Astrocyte (in vitro differentiated cells and primary cell): ENCODE measurements at regions not wholly inside any gene's neighbourhood (a gene's known extent, or its start where the extent isn't known, plus 50 kb on each side); places are given as distances from the start of the nearest gene placed in this dataset.

Experiments
- DNase-seq: peaks from one replicate; pipeline ENCODE4 v3.0.0-alpha.2; 2010; ENCODE audit warnings: low read depth
- FAIRE-seq: peaks from 2 replicates; lab custom pipeline; 2011; peaks lifted over from hg19 to GRCh38; lab: Jason Lieb, UNC
- H2AFZ ChIP-seq: 2 replicates; pipeline ENCODE4 v1.6.0; 2012; ENCODE audit warnings: low read depth, low read length, inconsistent platforms
- H3K27ac ChIP-seq: 2 replicates; pipeline ENCODE4 v1.5.1; 2011; ENCODE audit warnings: low read depth, low read length, inconsistent platforms
- H3K27me3 ChIP-seq: 2 replicates; pipeline ENCODE4 v1.6.0; 2011; ENCODE audit warnings: low read length, inconsistent platforms; ENCODE audit not compliant: insufficient read depth
- H3K36me3 ChIP-seq: 2 replicates; pipeline ENCODE4 v1.5.1; 2011; ENCODE audit warnings: low read length, inconsistent platforms; ENCODE audit not compliant: insufficient read depth
- H3K4me1 ChIP-seq: 2 replicates; pipeline ENCODE4 v1.5.1; 2011; ENCODE audit warnings: low read length, inconsistent platforms; ENCODE audit not compliant: insufficient read depth
- H3K4me2 ChIP-seq: 2 replicates; pipeline ENCODE4 v1.6.0; 2012; ENCODE audit warnings: low read length, inconsistent platforms
- H3K4me3 ChIP-seq: 2 replicates; pipeline ENCODE4 v1.5.1; 2011; ENCODE audit warnings: low read depth, mild to moderate bottlenecking, low read length, inconsistent platforms; ENCODE audit not compliant: insufficient read depth
- H3K79me2 ChIP-seq: 2 replicates; pipeline ENCODE4 v1.6.0; 2012; ENCODE audit warnings: mild to moderate bottlenecking, low read length, inconsistent platforms; ENCODE audit not compliant: insufficient read depth
- H3K9ac ChIP-seq: 2 replicates; pipeline ENCODE4 v1.6.0; 2012; ENCODE audit warnings: mild to moderate bottlenecking, low read length, inconsistent platforms
- H3K9me3 ChIP-seq: 2 replicates; pipeline ENCODE4 v1.5.1; 2012; ENCODE audit warnings: low read depth, mild to moderate bottlenecking, low read length, inconsistent platforms; ENCODE audit not compliant: insufficient read depth
- H4K20me1 ChIP-seq: 2 replicates; pipeline ENCODE4 v1.6.0; 2012; ENCODE audit warnings: low read length, inconsistent platforms; ENCODE audit not compliant: insufficient read depth
- H3K27ac Mint-ChIP-seq: one replicate; pipeline ENCODE4 v1.8.0; 2021; ENCODE audit warnings: mild to moderate bottlenecking, mixed read lengths; ENCODE audit not compliant: unreplicated experiment
- H3K27me3 Mint-ChIP-seq: one replicate; pipeline ENCODE4 v1.8.0; 2021; ENCODE audit warnings: low read depth, mixed read lengths; ENCODE audit not compliant: unreplicated experiment
- H3K36me3 Mint-ChIP-seq: one replicate; pipeline ENCODE4 v1.8.0; 2021; ENCODE audit warnings: low read depth, mixed read lengths; ENCODE audit not compliant: unreplicated experiment
- H3K4me1 Mint-ChIP-seq: one replicate; pipeline ENCODE4 v1.8.0; 2021; ENCODE audit warnings: low read depth, mixed read lengths; ENCODE audit not compliant: unreplicated experiment
- H3K4me3 Mint-ChIP-seq: one replicate; pipeline ENCODE4 v1.8.0; 2021; ENCODE audit warnings: mild to moderate bottlenecking, moderate library complexity, mixed read lengths; ENCODE audit not compliant: unreplicated experiment
- H3K9me3 Mint-ChIP-seq: one replicate; pipeline ENCODE4 v1.8.0; 2021; ENCODE audit warnings: mild to moderate bottlenecking, mixed read lengths; ENCODE audit not compliant: unreplicated experiment
- EZH2 ChIP-seq: IDR thresholded peaks from 2 replicates; pipeline ENCODE4 v1.6.1; 2012; ENCODE audit warnings: mild to moderate bottlenecking, low read length, inconsistent platforms; ENCODE audit not compliant: insufficient read depth
- TF ChIP-seq, protein P1 (sequence below): IDR thresholded peaks from 2 replicates; pipeline ENCODE4 v1.5.1; 2011; ENCODE audit warnings: low read depth, mild to moderate bottlenecking, inconsistent platforms, low read length, moderate library complexity; ENCODE audit not compliant: insufficient read depth

DNA sequence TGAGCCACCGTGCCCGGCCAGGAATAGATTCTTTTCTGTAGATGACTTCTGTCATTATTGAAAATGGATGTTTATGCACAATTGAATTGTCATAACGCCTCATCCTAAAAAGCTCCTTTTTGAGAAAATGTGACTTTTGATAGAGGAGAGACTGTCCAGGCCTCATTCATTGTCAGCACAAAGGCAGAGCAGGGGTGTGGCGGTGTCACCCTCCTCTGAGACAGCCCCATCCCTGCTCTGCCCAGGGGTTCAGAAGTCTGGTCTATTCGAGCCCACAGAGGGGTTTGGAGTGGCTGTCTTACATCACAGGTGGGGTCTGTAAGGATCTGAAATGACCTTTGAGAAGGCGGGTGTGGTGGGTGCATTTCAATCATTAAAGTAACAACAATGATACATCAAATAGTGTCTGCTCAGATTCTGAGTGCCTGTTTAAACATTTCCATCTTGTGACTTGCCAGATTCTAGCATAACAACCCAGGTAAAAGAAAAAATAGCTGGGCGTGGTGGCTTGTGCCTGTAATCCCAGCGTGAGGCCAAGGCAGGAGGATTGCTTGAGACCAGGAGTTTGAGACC, 161.0 kb downstream of the SEC14L1 start:
- no peak overlapping the region for H2AFZ ChIP-seq
- no peaks in the 10 kb centered on the region for H3K36me3 ChIP-seq
- no peak for TF ChIP-seq EZH2
- no peak for FAIRE-seq
- H3K4me3 ChIP-seq, result no peak overlapping the region
- H3K4me3 Mint-ChIP-seq, result no peak overlapping the region
- DNase-seq, result no peak
- H3K79me2 ChIP-seq, result peaks cover 7% of the 10 kb centered on the region
- peaks cover 17% of the 10 kb centered on the region for H3K4me1 Mint-ChIP-seq
- H3K36me3 Mint-ChIP-seq, result no peaks in the 10 kb centered on the region
- peaks cover 7% of the 10 kb centered on the region for H4K20me1 ChIP-seq
- no peaks in the 10 kb centered on the region for H3K27me3 ChIP-seq
- peaks cover 3% of the 10 kb centered on the region for H3K27me3 Mint-ChIP-seq
- H3K9me3 ChIP-seq, result peaks cover 6% of the 10 kb centered on the region
- H3K4me2 ChIP-seq, result no peak overlapping the region
- no peak overlapping the region for H3K9ac ChIP-seq
- no peak overlapping the region for H3K27ac Mint-ChIP-seq
- H3K4me1 ChIP-seq, result peaks cover 37% of the 10 kb centered on the region
- H3K9me3 Mint-ChIP-seq, result no peaks in the 10 kb centered on the region
- no peak overlapping the region for H3K27ac ChIP-seq

DNA sequence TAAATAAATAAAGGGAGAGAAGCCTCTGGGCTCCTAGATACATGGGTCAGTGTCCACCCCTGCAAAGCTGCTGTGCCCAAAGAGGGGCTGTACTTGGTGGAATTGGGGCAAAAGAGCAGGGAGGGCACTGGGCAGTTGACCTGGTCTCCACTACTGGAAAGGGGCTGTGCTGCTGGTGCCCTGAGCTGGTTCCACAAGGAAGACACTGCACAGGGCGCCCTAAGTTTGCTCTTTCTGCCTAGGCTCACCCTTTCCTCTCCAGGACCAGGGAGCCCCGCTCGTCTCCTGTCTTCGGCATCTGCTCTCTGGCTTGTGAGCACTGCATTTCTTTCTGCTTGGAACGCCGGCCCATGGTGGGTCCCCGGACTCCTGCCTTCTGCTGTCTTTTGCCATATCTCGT, 161.9 kb downstream of the SEC14L1 start:
- Histone ChIP-seq H2AFZ (no peak overlapping the region), H3K4me1 (peaks cover 36% of the 10 kb centered on the region), H3K79me2 (peaks cover 7% of the 10 kb centered on the region), H3K9me3 (peaks cover 6% of the 10 kb centered on the region), H4K20me1 (peaks cover 3% of the 10 kb centered on the region), H3K27ac (no peak overlapping the region), H3K36me3 (no peaks in the 10 kb centered on the region), H3K4me3 (no peak overlapping the region), H3K27me3 (no peaks in the 10 kb centered on the region), H3K9ac (no peak overlapping the region), H3K4me2 (no peak overlapping the region)
- no peaks in the 10 kb centered on the region for H3K36me3 Mint-ChIP-seq
- H3K4me3 Mint-ChIP-seq, result no peak overlapping the region
- H3K9me3 Mint-ChIP-seq, result no peaks in the 10 kb centered on the region
- DNase-seq, result no peak
- peaks cover 19% of the 10 kb centered on the region for H3K4me1 Mint-ChIP-seq
- TF ChIP-seq EZH2, result no peak
- no peak overlapping the region for H3K27ac Mint-ChIP-seq
- no peak for FAIRE-seq
- peaks cover 3% of the 10 kb centered on the region for H3K27me3 Mint-ChIP-seq

DNA sequence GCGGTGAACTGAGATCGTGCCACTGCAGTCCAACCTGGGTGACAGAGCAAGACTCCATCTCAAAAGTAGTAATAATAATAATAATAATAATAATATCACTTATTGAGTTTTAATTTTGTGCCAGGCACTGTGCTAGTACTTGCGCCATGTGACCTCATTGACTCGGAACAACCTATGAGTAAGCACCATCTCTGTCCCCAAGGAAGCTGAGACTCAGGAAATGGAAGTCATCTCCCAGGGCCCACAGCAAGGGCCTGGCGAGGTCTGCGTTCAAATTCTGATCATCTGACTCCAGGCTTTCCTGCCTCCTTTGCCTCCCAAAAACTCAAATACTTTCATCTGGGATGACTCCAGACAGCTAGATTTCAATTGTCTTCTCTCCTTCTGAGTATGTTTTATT, 162.9 kb downstream of the SEC14L1 start:
- H3K4me3 ChIP-seq, result no peak overlapping the region
- no peaks in the 10 kb centered on the region for H3K27me3 ChIP-seq
- H2AFZ ChIP-seq, result no peak overlapping the region
- TF ChIP-seq, protein P1, sequence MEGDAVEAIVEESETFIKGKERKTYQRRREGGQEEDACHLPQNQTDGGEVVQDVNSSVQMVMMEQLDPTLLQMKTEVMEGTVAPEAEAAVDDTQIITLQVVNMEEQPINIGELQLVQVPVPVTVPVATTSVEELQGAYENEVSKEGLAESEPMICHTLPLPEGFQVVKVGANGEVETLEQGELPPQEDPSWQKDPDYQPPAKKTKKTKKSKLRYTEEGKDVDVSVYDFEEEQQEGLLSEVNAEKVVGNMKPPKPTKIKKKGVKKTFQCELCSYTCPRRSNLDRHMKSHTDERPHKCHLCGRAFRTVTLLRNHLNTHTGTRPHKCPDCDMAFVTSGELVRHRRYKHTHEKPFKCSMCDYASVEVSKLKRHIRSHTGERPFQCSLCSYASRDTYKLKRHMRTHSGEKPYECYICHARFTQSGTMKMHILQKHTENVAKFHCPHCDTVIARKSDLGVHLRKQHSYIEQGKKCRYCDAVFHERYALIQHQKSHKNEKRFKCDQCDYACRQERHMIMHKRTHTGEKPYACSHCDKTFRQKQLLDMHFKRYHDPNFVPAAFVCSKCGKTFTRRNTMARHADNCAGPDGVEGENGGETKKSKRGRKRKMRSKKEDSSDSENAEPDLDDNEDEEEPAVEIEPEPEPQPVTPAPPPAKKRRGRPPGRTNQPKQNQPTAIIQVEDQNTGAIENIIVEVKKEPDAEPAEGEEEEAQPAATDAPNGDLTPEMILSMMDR, result no peak
- TF ChIP-seq EZH2, result no peak
- peaks cover 3% of the 10 kb centered on the region for H4K20me1 ChIP-seq
- H3K79me2 ChIP-seq, result peaks cover 7% of the 10 kb centered on the region
- peak overlapping the region; percentile 69 for H3K4me2 ChIP-seq
- peaks cover 15% of the 10 kb centered on the region for H3K4me1 Mint-ChIP-seq
- no peak for FAIRE-seq
- no peak for DNase-seq
- H3K36me3 Mint-ChIP-seq, result no peaks in the 10 kb centered on the region
- no peaks in the 10 kb centered on the region for H3K36me3 ChIP-seq
- H3K27ac ChIP-seq, result peak overlapping the region; percentile 66
- peak overlapping the region; percentile 33 for H3K9ac ChIP-seq
- H3K9me3 ChIP-seq, result peaks cover 6% of the 10 kb centered on the region
- H3K4me1 ChIP-seq, result peaks cover 37% of the 10 kb centered on the region
- H3K27me3 Mint-ChIP-seq, result peaks cover 3% of the 10 kb centered on the region
- peak overlapping the region; percentile 26 for H3K27ac Mint-ChIP-seq
- no peak overlapping the region for H3K4me3 Mint-ChIP-seq
- no peaks in the 10 kb centered on the region for H3K9me3 Mint-ChIP-seq
